Left lung (tissue), 4 donors: ENCODE measurements at regions not wholly inside any gene's neighbourhood (a gene's known extent, or its start where the extent isn't known, plus 50 kb on each side); places are given as distances from the start of the nearest gene placed in this dataset.

ENCODE experiments used
- ATAC-seq: fragments of 200-7000 bp; cut with Tn5 transposase; one replicate; pipeline ENCODE4 v1.9.1; 2020; ENCODE audit warnings: moderate library complexity
- DNase-seq, 4 donors: peaks; one replicate each; pipeline ENCODE4 v3.0.0-alpha.2; 2013 to 2020
- H3K27ac ChIP-seq, 2 donors: fragments of 200-600 bp; sonication (generic) in 1 of 2; one replicate each; pipeline versions ENCODE4 v1.5.0 to v1.8.0; 2020 to 2021
- H3K27me3 ChIP-seq, 2 donors: fragments of 200-600 bp; sonication (generic) in 1 of 2; one replicate each; pipeline versions ENCODE4 v1.5.0 to v1.8.0; 2020 to 2021
- H3K36me3 ChIP-seq, 2 donors: fragments of 200-600 bp; sonication (generic) in 1 of 2; one replicate each; pipeline versions ENCODE4 v1.5.0 to v1.8.0; 2020 to 2021
- H3K4me1 ChIP-seq, 2 donors: fragments of 200-600 bp; one replicate each; pipeline ENCODE4 v1.8.0; 2021
- H3K4me3 ChIP-seq, 2 donors: fragments of 200-600 bp; sonication (generic) in 1 of 2; one replicate each; pipeline versions ENCODE4 v1.5.0 to v1.8.0; 2020 to 2021; ENCODE audit warnings: mild to moderate bottlenecking in 1 of 2
- H3K9me3 ChIP-seq, 2 donors: fragments of 200-600 bp; sonication (generic) in 1 of 2; one replicate each; pipeline versions ENCODE4 v1.5.0 to v1.8.0; 2020 to 2021
- intact Hi-C, 2 donors: fragments of 100-400 bp; cut with DNase I; formaldehyde crosslinking; loops; one replicate each; pipeline versions ENCODE4 v1.11.2 to v1.14.2; 2022
- TF ChIP-seq, protein P1 (sequence below), 2 donors: fragments of 200-600 bp; sonication (generic) in 1 of 2; IDR thresholded peaks; one replicate each; pipeline versions ENCODE4 v1.5.0 to v1.8.0; 2021; ENCODE audit warnings: antibody characterized with exemption in 2 of 2
- donor health status: DM: no; HTN: yes; CAD: no.
- donor health status: DM: no; HTN: no; CAD: no.

DNA sequence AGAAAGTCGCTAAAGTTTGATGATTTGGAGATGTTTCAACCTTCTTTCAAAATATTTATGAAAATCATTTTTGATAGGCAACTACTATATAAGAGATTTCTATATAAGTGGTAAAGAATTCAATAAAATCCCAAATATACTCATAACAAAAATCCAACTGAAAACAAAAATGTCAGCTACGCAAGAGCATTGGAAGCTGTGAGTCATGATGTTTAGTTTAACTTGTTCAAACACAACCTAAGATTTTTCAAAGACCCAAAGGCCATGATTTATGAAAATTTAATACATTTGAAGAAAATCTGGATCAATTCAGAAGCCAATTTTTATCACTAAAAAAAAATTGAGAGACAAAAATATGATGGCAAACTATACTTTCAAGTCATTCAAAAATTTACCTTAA is 226.6 kb downstream of the MZT1 start:
- intact Hi-C loops: no loop called here
- Histone ChIP-seq H3K27me3 (no peaks in the 10 kb centered on the region), H3K27ac (no peak overlapping the region), H3K36me3 (no peaks in the 10 kb centered on the region), H3K4me3 (no peak overlapping the region), H3K9me3 (no peaks in the 10 kb centered on the region), H3K4me1 (no peaks in the 10 kb centered on the region)
- DNase-seq (no peak), ATAC-seq (no peak)
- TF ChIP-seq, protein P1, sequence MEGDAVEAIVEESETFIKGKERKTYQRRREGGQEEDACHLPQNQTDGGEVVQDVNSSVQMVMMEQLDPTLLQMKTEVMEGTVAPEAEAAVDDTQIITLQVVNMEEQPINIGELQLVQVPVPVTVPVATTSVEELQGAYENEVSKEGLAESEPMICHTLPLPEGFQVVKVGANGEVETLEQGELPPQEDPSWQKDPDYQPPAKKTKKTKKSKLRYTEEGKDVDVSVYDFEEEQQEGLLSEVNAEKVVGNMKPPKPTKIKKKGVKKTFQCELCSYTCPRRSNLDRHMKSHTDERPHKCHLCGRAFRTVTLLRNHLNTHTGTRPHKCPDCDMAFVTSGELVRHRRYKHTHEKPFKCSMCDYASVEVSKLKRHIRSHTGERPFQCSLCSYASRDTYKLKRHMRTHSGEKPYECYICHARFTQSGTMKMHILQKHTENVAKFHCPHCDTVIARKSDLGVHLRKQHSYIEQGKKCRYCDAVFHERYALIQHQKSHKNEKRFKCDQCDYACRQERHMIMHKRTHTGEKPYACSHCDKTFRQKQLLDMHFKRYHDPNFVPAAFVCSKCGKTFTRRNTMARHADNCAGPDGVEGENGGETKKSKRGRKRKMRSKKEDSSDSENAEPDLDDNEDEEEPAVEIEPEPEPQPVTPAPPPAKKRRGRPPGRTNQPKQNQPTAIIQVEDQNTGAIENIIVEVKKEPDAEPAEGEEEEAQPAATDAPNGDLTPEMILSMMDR (IDR thresholded peaks at IDR 0.05): no peak

DNA sequence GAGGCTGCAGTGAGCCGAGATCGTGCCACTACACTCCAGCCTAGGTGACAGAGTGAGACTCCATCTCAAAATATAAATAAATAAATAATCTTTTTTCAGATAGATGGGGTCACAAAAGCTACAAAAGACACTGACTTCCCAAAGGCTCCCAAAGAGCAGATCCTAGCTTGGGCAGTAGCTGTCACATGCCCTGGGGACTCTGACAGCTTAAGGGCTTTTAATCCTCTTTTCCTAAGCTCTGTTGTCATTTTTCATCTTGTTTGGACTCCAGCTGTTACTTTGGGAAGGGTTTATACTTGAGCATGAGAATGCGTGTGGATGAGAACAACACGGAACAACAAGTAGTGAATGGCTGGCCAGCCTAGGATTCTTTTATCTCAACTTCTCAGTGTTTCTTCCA is 231.7 kb downstream of the MZT1 start:
- no peak for DNase-seq
- intact Hi-C loops: no loop called here
- Histone ChIP-seq H3K4me3 (no peak overlapping the region), H3K36me3 (no peaks in the 10 kb centered on the region), H3K9me3 (no peaks in the 10 kb centered on the region), H3K27ac (no peak overlapping the region), H3K27me3 (no peaks in the 10 kb centered on the region), H3K4me1 (no peaks in the 10 kb centered on the region)
- TF ChIP-seq, protein P1 (IDR thresholded peaks at IDR 0.05): no peak
- no peak for ATAC-seq

- TF ChIP-seq, protein P1 (IDR thresholded peaks at IDR 0.05): no peak
- no peaks in the 10 kb centered on the region for H3K9me3 ChIP-seq
- DNase-seq (no peak), ATAC-seq (no peak)
- H3K4me3 ChIP-seq: no peak overlapping the region
- H3K36me3 ChIP-seq: no peaks in the 10 kb centered on the region
- no peak overlapping the region for H3K27ac ChIP-seq
- H3K4me1 ChIP-seq: no peaks in the 10 kb centered on the region
- intact Hi-C loops: no loop called here
- no peaks in the 10 kb centered on the region for H3K27me3 ChIP-seq
These were observed 237.7 kb downstream of the MZT1 start for GRCh38 chr13:72489751-72490150.

DNA sequence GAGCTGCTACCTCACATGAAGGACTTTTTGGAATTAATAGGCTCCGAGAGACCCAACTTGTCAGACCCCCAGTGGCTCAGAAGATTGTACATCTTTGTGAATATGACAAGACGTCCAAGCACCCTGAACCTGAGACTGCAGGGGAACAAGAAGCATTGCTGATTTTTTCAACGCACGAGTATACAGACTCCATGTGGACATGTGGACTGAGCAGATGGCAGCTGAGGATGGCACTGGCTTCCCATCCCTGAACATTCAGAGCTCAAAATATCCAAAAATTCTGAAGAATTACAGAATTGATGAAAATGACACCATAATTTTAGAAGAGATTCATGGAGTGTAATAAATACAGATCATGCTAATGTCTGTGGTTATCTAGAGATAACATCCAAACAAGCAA is 254.1 kb downstream of the MZT1 start:
- ATAC-seq (no peak), DNase-seq (no peak)
- TF ChIP-seq, protein P1 (IDR thresholded peaks at IDR 0.05): no peak
- H3K9me3 ChIP-seq: peaks cover 0 to 3% of the 10 kb centered on the region in 2 donors
- no peak overlapping the region for H3K4me3 ChIP-seq
- H3K27ac ChIP-seq: no peak overlapping the region
- no peaks in the 10 kb centered on the region for H3K27me3 ChIP-seq
- intact Hi-C loops: no loop called here
- no peaks in the 10 kb centered on the region for H3K36me3 ChIP-seq
- H3K4me1 ChIP-seq: no peaks in the 10 kb centered on the region

- intact Hi-C loops: no loop called here
- Histone ChIP-seq H3K36me3 (no peaks in the 10 kb centered on the region), H3K27ac (no peak overlapping the region), H3K27me3 (no peaks in the 10 kb centered on the region), H3K9me3 (no peaks in the 10 kb centered on the region), H3K4me1 (no peaks in the 10 kb centered on the region), H3K4me3 (no peak overlapping the region)
- ATAC-seq (no peak), DNase-seq (peak in 1 of 4 donors; percentile 10)
- TF ChIP-seq, protein P1 (IDR thresholded peaks at IDR 0.05): no peak
These were observed 257.5 kb downstream of the MZT1 start for GRCh38 chr13:72469906-72470305.
